ENCODE measurements at regions not wholly inside any gene's neighbourhood (a gene's known extent, or its start where the extent isn't known, plus 50 kb on each side); places are given as distances from the start of the nearest gene placed in this dataset.

- Histone ChIP-seq H3K4me2 (ENCODE audit: low read length) (no peak overlapping the region), H3K9me3 (ENCODE audit: low read length) (no peaks in the 10 kb centered on the region), H3K27ac (ENCODE audit: low read length) (no peak overlapping the region), H3K9ac (ENCODE audit: low read length) (no peak overlapping the region), H3K9me2 (ENCODE audit: insufficient read depth, low read length) (no peaks in the 10 kb centered on the region), H3K79me2 (replicated peaks; ENCODE audit: insufficient read depth, low read length) (no peaks in the 10 kb centered on the region), H3K27me3 (ENCODE audit: insufficient read depth, low read depth, low read length) (no peaks in the 10 kb centered on the region), H3K4me3 (ENCODE audit: low read length) (no peak overlapping the region), H2AFZ (ENCODE audit: low read depth, low read length) (no peak overlapping the region), H3F3A (ENCODE audit: insufficient read depth, low read length, poor library complexity, severe bottlenecking) (no peaks in the 10 kb centered on the region), H3K36me3 (ENCODE audit: insufficient read depth, low read length) (no peaks in the 10 kb centered on the region), H4K20me1 (ENCODE audit: insufficient read depth) (no peaks in the 10 kb centered on the region)
- TF ChIP-seq EP300 (conservative IDR thresholded peaks at IDR 0.05; ENCODE audit: poor library complexity, severe bottlenecking) = no peak
- TF ChIP-seq CTCF (IDR thresholded peaks at IDR 0.05; ENCODE audit: poor library complexity, severe bottlenecking) = no peak
- TF ChIP-seq TAF1 (IDR thresholded peaks at IDR 0.05; ENCODE audit: low read depth) = no peak
- TF ChIP-seq REST (IDR thresholded peaks at IDR 0.05; ENCODE audit: borderline replicate concordance) = no peak
- TF ChIP-seq EZH2 (IDR thresholded peaks at IDR 0.05; ENCODE audit: borderline replicate concordance, insufficient read depth, low read length, poor library complexity, severe bottlenecking) = no peak
- no peak for TF ChIP-seq MXI1 (conservative IDR thresholded peaks at IDR 0.05; ENCODE audit: poor library complexity, severe bottlenecking)
- TF ChIP-seq SMC3 (conservative IDR thresholded peaks at IDR 0.05; ENCODE audit: poor library complexity) = no peak
- no peak for TF ChIP-seq POLR2AphosphoS5 (IDR thresholded peaks at IDR 0.05)
- no peak for TF ChIP-seq RAD21 (conservative IDR thresholded peaks at IDR 0.05)
Observed at GRCh38 chr3:189460511-189460910, 170.7 kb upstream of the TP63 start.

GRCh38 chr3:189464799-189465198 is 166.4 kb upstream of the TP63 start:
- Histone ChIP-seq H3K36me3 (ENCODE audit: insufficient read depth, low read length) (no peaks in the 10 kb centered on the region), H3K4me3 (ENCODE audit: low read length) (no peak overlapping the region), H3K9me3 (ENCODE audit: low read length) (no peaks in the 10 kb centered on the region), H3K27ac (ENCODE audit: low read length) (no peak overlapping the region), H4K20me1 (ENCODE audit: insufficient read depth) (no peaks in the 10 kb centered on the region), H3K27me3 (ENCODE audit: insufficient read depth, low read depth, low read length) (no peaks in the 10 kb centered on the region), H3K9ac (ENCODE audit: low read length) (no peak overlapping the region), H3K9me2 (ENCODE audit: insufficient read depth, low read length) (no peaks in the 10 kb centered on the region), H3K79me2 (replicated peaks; ENCODE audit: insufficient read depth, low read length) (no peaks in the 10 kb centered on the region), H3F3A (ENCODE audit: insufficient read depth, low read length, poor library complexity, severe bottlenecking) (no peaks in the 10 kb centered on the region), H3K4me2 (ENCODE audit: low read length) (no peak overlapping the region), H2AFZ (ENCODE audit: low read depth, low read length) (no peak overlapping the region)
- no peak for TF ChIP-seq TAF1 (IDR thresholded peaks at IDR 0.05; ENCODE audit: low read depth)
- no peak for TF ChIP-seq EP300 (conservative IDR thresholded peaks at IDR 0.05; ENCODE audit: poor library complexity, severe bottlenecking)
- TF ChIP-seq MXI1 (conservative IDR thresholded peaks at IDR 0.05; ENCODE audit: poor library complexity, severe bottlenecking) = no peak
- TF ChIP-seq POLR2AphosphoS5 (IDR thresholded peaks at IDR 0.05) = no peak
- no peak for TF ChIP-seq CTCF (IDR thresholded peaks at IDR 0.05; ENCODE audit: poor library complexity, severe bottlenecking)
- TF ChIP-seq REST (IDR thresholded peaks at IDR 0.05; ENCODE audit: borderline replicate concordance) = no peak
- no peak for TF ChIP-seq RAD21 (conservative IDR thresholded peaks at IDR 0.05)
- TF ChIP-seq EZH2 (IDR thresholded peaks at IDR 0.05; ENCODE audit: borderline replicate concordance, insufficient read depth, low read length, poor library complexity, severe bottlenecking) = no peak
- no peak for TF ChIP-seq SMC3 (conservative IDR thresholded peaks at IDR 0.05; ENCODE audit: poor library complexity)
